H1 (cell line): ENCODE measurements at regions not wholly inside any gene's neighbourhood (a gene's known extent, or its start where the extent isn't known, plus 50 kb on each side); places are given as distances from the start of the nearest gene placed in this dataset.

Source experiments
- CTCF ChIA-PET: fragments of 300-600 bp; sonication (Branson Sonifier 250); formaldehyde crosslinking; loops from one replicate; lab custom pipeline; 2021; ENCODE audit not compliant: partially characterized antibody; lab: Charles Lee
- POLR2A ChIA-PET: fragments of 300-600 bp; sonication (Branson Sonifier 250); formaldehyde crosslinking; loops from one replicate; lab custom pipeline; 2021; ENCODE audit warnings: inconsistent platforms; ENCODE audit not compliant: partially characterized antibody; lab: Charles Lee
- DNase-seq, 2 experiments: peaks; one replicate each; pipeline versions ENCODE4 v3.0.0 to v3.0.0-alpha.2; 2010 to 2022; ENCODE audit warnings: low spot score in 2 of 2, low read depth in 1 of 2, mixed read lengths in 1 of 2
- FAIRE-seq: peaks from 2 replicates; lab custom pipeline; 2011; peaks lifted over from hg19 to GRCh38; lab: Jason Lieb, UNC
- H2AFZ ChIP-seq: 2 replicates; pipeline ENCODE4 v1.8.1; 2012; ENCODE audit warnings: low read length, inconsistent platforms
- H2AK5ac ChIP-seq: 2 replicates; pipeline ENCODE4 v1.6.1; 2013; ENCODE audit warnings: low read depth, low read length
- H2BK120ac ChIP-seq: replicated peaks from 2 replicates; pipeline ENCODE3; 2013; ENCODE audit warnings: low read depth, low read length, inconsistent platforms
- H2BK12ac ChIP-seq: 2 replicates; pipeline ENCODE4 v1.6.1; 2013; ENCODE audit warnings: low read depth, low read length
- H2BK15ac ChIP-seq: 2 replicates; pipeline ENCODE4 v1.6.1; 2013; ENCODE audit warnings: low read length
- H2BK20ac ChIP-seq: 2 replicates; pipeline ENCODE4 v1.6.1; 2013; ENCODE audit warnings: low read length
- H2BK5ac ChIP-seq: 2 replicates; pipeline ENCODE4 v1.6.1; 2013; ENCODE audit warnings: low read depth, low read length
- H3K14ac ChIP-seq: 2 replicates; pipeline ENCODE4 v1.6.1; 2013; ENCODE audit warnings: inconsistent platforms; ENCODE audit not compliant: insufficient read length
- H3K18ac ChIP-seq: 2 replicates; pipeline ENCODE4 v1.6.1; 2013; ENCODE audit warnings: low read length; ENCODE audit errors: extremely low read depth
- H3K23ac ChIP-seq: 2 replicates; pipeline ENCODE4 v1.6.1; 2013; ENCODE audit warnings: inconsistent platforms; ENCODE audit not compliant: insufficient read length
- H3K23me2 ChIP-seq: 2 replicates; pipeline ENCODE4 v1.6.1; 2013; ENCODE audit warnings: low read depth, low read length
- H3K27ac ChIP-seq: 2 replicates; pipeline ENCODE4 v1.6.1; 2011; ENCODE audit warnings: low read depth, low read length, inconsistent platforms
- H3K27me3 ChIP-seq, 4 experiments: replicated peaks in 1 of 4; 1 replicate in 1 of 4; 2 replicates in 3 of 4; pipeline versions ENCODE4 v1.6.1 to v1.8.1; 2011 to 2013; ENCODE audit warnings: low read length in 3 of 4, mild to moderate bottlenecking in 3 of 4, inconsistent platforms in 2 of 4, mixed read lengths in 2 of 4, moderate library complexity in 1 of 4; ENCODE audit not compliant: control insufficient read depth in 3 of 4, insufficient read depth in 3 of 4; ENCODE audit errors: extremely low read depth in 1 of 4
- H3K36me3 ChIP-seq, 4 experiments: 2 replicates each; pipeline versions ENCODE4 v1.6.1 to v1.8.1; 2011 to 2013; ENCODE audit warnings: mild to moderate bottlenecking in 4 of 4, low read length in 3 of 4, moderate library complexity in 2 of 4, control low read depth in 1 of 4, inconsistent platforms in 1 of 4; ENCODE audit not compliant: insufficient read depth in 4 of 4, control insufficient read depth in 2 of 4
- H3K4ac ChIP-seq: replicated peaks from 2 replicates; pipeline ENCODE3; 2013; ENCODE audit warnings: low read length, low read depth, mixed read lengths, inconsistent platforms; ENCODE audit not compliant: insufficient read length
- H3K4me1 ChIP-seq, 4 experiments: replicated peaks in 1 of 4; 1 replicate in 1 of 4; 2 replicates in 3 of 4; pipeline versions ENCODE4 v1.6.1 to v1.8.1; 2011 to 2013; ENCODE audit warnings: low read length in 3 of 4, inconsistent platforms in 2 of 4, mixed read lengths in 1 of 4; ENCODE audit not compliant: insufficient read depth in 4 of 4, control insufficient read depth in 3 of 4
- H3K4me2 ChIP-seq, 2 experiments: 2 replicates each; pipeline versions ENCODE4 v1.6.1 to v1.8.1; 2011 to 2013; ENCODE audit warnings: low read depth in 2 of 2, low read length in 2 of 2, control low read depth in 1 of 2, inconsistent platforms in 1 of 2, mild to moderate bottlenecking in 1 of 2; ENCODE audit not compliant: insufficient read depth in 1 of 2
- H3K4me3 ChIP-seq, 4 experiments: fragments of 200-600, 300-600 bp in 1 of 4; sonication (generic), shearing (Covaris generic), sonication (Bioruptor Twin) in 1 of 4; 2 replicates each; pipeline versions ENCODE4 v1.5.1 to v1.8.1; 2011 to 2016; ENCODE audit warnings: low read length in 4 of 4, low read depth in 3 of 4, control low read depth in 2 of 4, inconsistent platforms in 2 of 4, mild to moderate bottlenecking in 2 of 4, mixed read lengths in 1 of 4, moderate library complexity in 1 of 4; ENCODE audit not compliant: insufficient read depth in 2 of 4; ENCODE audit errors: extremely low read depth in 1 of 4
- H3K56ac ChIP-seq: replicated peaks from 2 replicates; pipeline ENCODE3; 2013; ENCODE audit warnings: low read depth, mild to moderate bottlenecking, mixed read lengths, low read length, inconsistent platforms; ENCODE audit not compliant: insufficient read length
- H3K79me1 ChIP-seq: 2 replicates; pipeline ENCODE4 v1.6.1; 2013; ENCODE audit warnings: low read depth, low read length, control low read depth
- H3K79me2 ChIP-seq, 2 experiments: 2 replicates each; pipeline versions ENCODE4 v1.6.1 to v1.8.1; 2012 to 2013; ENCODE audit warnings: low read length in 2 of 2, mild to moderate bottlenecking in 2 of 2, inconsistent platforms in 1 of 2; ENCODE audit not compliant: insufficient read depth in 2 of 2, control insufficient read depth in 1 of 2
- H3K9ac ChIP-seq, 4 experiments: replicated peaks in 1 of 4; 1 replicate in 1 of 4; 2 replicates in 3 of 4; pipeline versions ENCODE4 v1.6.1 to v1.8.1; 2011 to 2013; ENCODE audit warnings: low read depth in 3 of 4, low read length in 3 of 4, control low read depth in 2 of 4, mild to moderate bottlenecking in 2 of 4, moderate library complexity in 2 of 4, inconsistent platforms in 1 of 4; ENCODE audit errors: extremely low read depth in 1 of 4
- H3K9me3 ChIP-seq, 2 experiments: 2 replicates each; pipeline versions ENCODE4 v1.6.1 to v1.8.1; 2012 to 2013; ENCODE audit warnings: mild to moderate bottlenecking in 2 of 2, moderate library complexity in 2 of 2, control low read depth in 1 of 2, inconsistent platforms in 1 of 2, low read depth in 1 of 2, low read length in 1 of 2, mixed read lengths in 1 of 2; ENCODE audit not compliant: insufficient read depth in 2 of 2
- H4K20me1 ChIP-seq, 2 experiments: replicated peaks in 1 of 2; 2 replicates each; pipeline versions ENCODE3 to v1.8.1; 2011 to 2013; ENCODE audit warnings: inconsistent platforms in 2 of 2, low read length in 2 of 2, mild to moderate bottlenecking in 1 of 2; ENCODE audit not compliant: insufficient read depth in 2 of 2, control insufficient read depth in 1 of 2
- H4K5ac ChIP-seq: 2 replicates; pipeline ENCODE4 v1.6.1; 2013; ENCODE audit warnings: low read length, low read depth, mixed read lengths, inconsistent platforms; ENCODE audit not compliant: insufficient read length
- H4K8ac ChIP-seq: 2 replicates; pipeline ENCODE4 v1.8.0; 2013; ENCODE audit warnings: mild to moderate bottlenecking, moderate library complexity, low read length, inconsistent platforms; ENCODE audit not compliant: insufficient read depth; ENCODE audit errors: extremely low read depth
- H4K91ac ChIP-seq: replicated peaks from 2 replicates; pipeline ENCODE3; 2013; ENCODE audit warnings: low read length, mixed read lengths, inconsistent platforms; ENCODE audit not compliant: insufficient read length
- ATF2 ChIP-seq: IDR thresholded peaks from 2 replicates; pipeline ENCODE4 v1.6.1; 2012; ENCODE audit warnings: low read length, inconsistent platforms
- EGR1 ChIP-seq: IDR thresholded peaks from 2 replicates; pipeline ENCODE4 v1.6.1; 2011; ENCODE audit warnings: low read depth, low read length, borderline replicate concordance
- EZH2 ChIP-seq: fragments of 200-600 bp; sonication (generic); IDR thresholded peaks from 2 replicates; pipeline ENCODE4 v1.7.1; 2012; ENCODE audit warnings: low read depth, mild to moderate bottlenecking, moderate library complexity, low read length, inconsistent platforms; ENCODE audit not compliant: severe bottlenecking
- KDM5A ChIP-seq: fragments of 200-600 bp; IDR thresholded peaks from 2 replicates; pipeline ENCODE4 v1.7.1; 2012; ENCODE audit warnings: mild to moderate bottlenecking, low read length, inconsistent platforms, mixed read lengths
- NRF1 ChIP-seq: IDR thresholded peaks from 2 replicates; pipeline ENCODE4 v1.6.1; 2011; ENCODE audit warnings: mild to moderate bottlenecking, low read depth, low read length, improper control_type of control experiment
- RAD21 ChIP-seq, 2 experiments: IDR thresholded peaks in 1 of 2; conservative IDR thresholded peaks in 1 of 2; 2 replicates each; pipeline ENCODE4 v1.6.1; 2011; ENCODE audit warnings: low read depth in 2 of 2, low read length in 2 of 2, improper control_type of control experiment in 1 of 2, inconsistent platforms in 1 of 2, mild to moderate bottlenecking in 1 of 2, moderate library complexity in 1 of 2
- RNF2 ChIP-seq: fragments of 200-900, 300-1000 bp; sonication (generic); IDR thresholded peaks from 2 replicates; pipeline ENCODE4 v1.7.1; 2016; ENCODE audit warnings: borderline replicate concordance, low read depth, mild to moderate bottlenecking, antibody characterized with exemption, low read length; ENCODE audit not compliant: poor library complexity, severe bottlenecking; ENCODE audit errors: missing control alignments
- RXRA ChIP-seq: IDR thresholded peaks from 2 replicates; pipeline ENCODE4 v1.6.1; 2011; ENCODE audit warnings: low read depth, mild to moderate bottlenecking, low read length, moderate library complexity; ENCODE audit not compliant: insufficient read depth
- TAF7 ChIP-seq: optimal IDR thresholded peaks from 2 replicates; pipeline ENCODE3; 2011; ENCODE audit warnings: low read depth, mild to moderate bottlenecking, inconsistent platforms, low read length, moderate library complexity, borderline replicate concordance
- TBP ChIP-seq: IDR thresholded peaks from 2 replicates; pipeline ENCODE4 v1.6.1; 2011; ENCODE audit warnings: low read depth, low read length, improper control_type of control experiment
- TCF12 ChIP-seq: IDR thresholded peaks from 2 replicates; pipeline ENCODE4 v1.6.1; 2011; ENCODE audit warnings: low read depth, mild to moderate bottlenecking, low read length
- WGBS, 2 experiments: shearing (Covaris generic) in 1 of 2; methylation state at CpG; one replicate each; pipeline versions ENCODE4 v1.1.6 to v1.1.7; 2013 to 2015; ENCODE audit warnings: low lambda C conversion rate in 2 of 2, mixed read lengths in 2 of 2, inconsistent platforms in 1 of 2, low coverage in 1 of 2, missing lambda C conversion rate in 1 of 2; ENCODE audit not compliant: insufficient replicate concordance in 2 of 2, insufficient coverage in 1 of 2, insufficient read length in 1 of 2; ENCODE audit errors: extremely low coverage in 1 of 2, missing lambda C conversion rate in 1 of 2; 5-methylcytosine and 5-hydroxymethylcytosine counted together

DNA sequence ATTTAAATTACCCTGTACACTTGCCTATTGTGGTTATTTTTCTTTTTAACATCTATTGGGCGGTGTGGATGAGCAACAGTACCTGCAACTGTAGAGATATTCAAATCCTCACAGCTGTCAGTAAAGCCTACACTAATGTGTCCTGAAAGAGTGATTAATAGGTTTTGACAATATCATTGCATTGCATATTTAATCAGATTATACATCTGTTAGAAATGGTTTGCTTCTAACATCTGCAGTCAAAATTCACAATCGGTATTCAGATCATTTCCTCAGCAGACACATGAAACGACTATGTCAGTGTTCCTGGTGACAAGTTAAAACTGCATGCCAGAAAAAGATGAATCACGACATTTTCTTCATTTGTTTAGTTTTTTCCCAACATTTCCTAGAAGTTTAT lies 254.6 kb upstream of the EPHA5 start:
- H2BK20ac ChIP-seq, result no peak overlapping the region
- H2BK15ac ChIP-seq, result no peak overlapping the region
- H4K8ac ChIP-seq, result no peak overlapping the region
- no peaks in the 10 kb centered on the region for H3K23me2 ChIP-seq
- no peak overlapping the region for H3K4ac ChIP-seq
- H2AK5ac ChIP-seq, result no peak overlapping the region
- H3K4me1 ChIP-seq, result peaks cover 0 to 3% (median 0%) of the 10 kb centered on the region in 4 experiments; a peak in 2 of 7 replicates
- no peaks in the 10 kb centered on the region for H3K36me3 ChIP-seq
- peaks cover 0 to 6% of the 10 kb centered on the region in 2 experiments; a peak in 1 of 4 replicates for H3K9me3 ChIP-seq
- WGBS, 2 experiments, result 88% methylated on average over 4 of the region's 4 CpGs; no CpG with 5 or more reads in 1 of the 2 experiments
- H3K56ac ChIP-seq, result no peak overlapping the region
- no peak overlapping the region for H2BK12ac ChIP-seq
- H4K20me1 ChIP-seq, result no peaks in the 10 kb centered on the region
- H2BK120ac ChIP-seq, result no peak overlapping the region
- no peak overlapping the region for H4K91ac ChIP-seq
- FAIRE-seq (no peak), DNase-seq (no peak)
- no peak overlapping the region for H3K18ac ChIP-seq
- H2AFZ ChIP-seq, result no peak overlapping the region
- no peak overlapping the region for H4K5ac ChIP-seq
- no peak overlapping the region for H3K9ac ChIP-seq
- H3K27ac ChIP-seq, result no peak overlapping the region
- H3K79me2 ChIP-seq, result no peaks in the 10 kb centered on the region
- H3K4me3 ChIP-seq, result no peak overlapping the region
- ChIA-PET POLR2A (no interaction called here), CTCF (no interaction called here)
- H2BK5ac ChIP-seq, result no peak overlapping the region
- H3K4me2 ChIP-seq, result no peak overlapping the region
- no peaks in the 10 kb centered on the region for H3K27me3 ChIP-seq
- H3K79me1 ChIP-seq, result no peaks in the 10 kb centered on the region
- H3K23ac ChIP-seq, result no peak overlapping the region
- no peak overlapping the region for H3K14ac ChIP-seq
- TF ChIP-seq KDM5A (no peak), TCF12 (no peak), EZH2 (no peak), RAD21 (IDR thresholded peaks at IDR 0.05 in 1 of 2, conservative IDR thresholded peaks at IDR 0.05 in 1 of 2; ENCODE audit: low read depth in 2 of 2, low read length in 2 of 2) (no peak), NRF1 (no peak), ATF2 (no peak), TAF7 (no peak), RNF2 (no peak), TBP (no peak), EGR1 (no peak), RXRA (no peak)
